ENCODE measurements at regions not wholly inside any gene's neighbourhood (a gene's known extent, or its start where the extent isn't known, plus 50 kb on each side); places are given as distances from the start of the nearest gene placed in this dataset.
A peak's percentile ranks its signal among the peaks of the same experiment; 100 is the strongest.
"Not testable (repeated sequence)": the region's sequence is repeated elsewhere in the genome, so short reads cannot be mapped to it uniquely, and the experiment has no call there.

GRCh38 chr5:36392186-36392585, 90.5 kb upstream of the RANBP3L start:
- no peak for DNase-seq

- no peak for DNase-seq
Measured at GRCh38 chr5:36392818-36393217, 91.1 kb upstream of the RANBP3L start.

- no peak for DNase-seq
Measured at GRCh38 chr5:36393656-36394428, 92.1 kb upstream of the RANBP3L start.

- no peak for DNase-seq
Measured at GRCh38 chr5:36395260-36395659, 93.6 kb upstream of the RANBP3L start.

- DNase-seq: not testable (repeated sequence)
Measured at GRCh38 chr5:36395947-36396346, 94.2 kb upstream of the RANBP3L start.

GRCh38 chr5:36396640-36397039, 94.9 kb upstream of the RANBP3L start:
- DNase-seq: no peak

GRCh38 chr5:36397901-36398536, 96.3 kb upstream of the RANBP3L start:
- no peak for DNase-seq

GRCh38 chr5:36402512-36402906, 100.8 kb upstream of the RANBP3L start:
- DNase-seq: no peak

GRCh38 chr5:36403632-36404311, 102.1 kb upstream of the RANBP3L start:
- no peak for DNase-seq

GRCh38 chr5:36406023-36406422, 104.3 kb upstream of the RANBP3L start:
- no peak for DNase-seq

- no peak for DNase-seq
Measured at GRCh38 chr5:36407396-36407795, 105.7 kb upstream of the RANBP3L start.

GRCh38 chr5:36409711-36410110, 108.0 kb upstream of the RANBP3L start:
- DNase-seq: not testable (repeated sequence)

- not testable (repeated sequence) for DNase-seq
Measured at GRCh38 chr5:36410672-36411071, 109.0 kb upstream of the RANBP3L start.

GRCh38 chr5:36414869-36415282, 113.2 kb upstream of the RANBP3L start:
- peak; percentile 36 for DNase-seq

- DNase-seq: no peak
Measured at GRCh38 chr5:36416605-36417004, 114.9 kb upstream of the RANBP3L start.

- DNase-seq: no peak
Measured at GRCh38 chr5:36417221-36417620, 115.5 kb upstream of the RANBP3L start.

- DNase-seq: no peak
Measured at GRCh38 chr5:36417668-36418067, 116.0 kb upstream of the RANBP3L start.

- no peak for DNase-seq
Measured at GRCh38 chr5:36418152-36418979, 116.7 kb upstream of the RANBP3L start.

- no peak for DNase-seq
Measured at GRCh38 chr5:36421256-36421655, 119.6 kb upstream of the RANBP3L start.

- DNase-seq: no peak
Measured at GRCh38 chr5:36422952-36423351, 121.2 kb upstream of the RANBP3L start.

- no peak for DNase-seq
Measured at GRCh38 chr5:36423578-36424307, 122.0 kb upstream of the RANBP3L start.

- DNase-seq: not testable (repeated sequence)
Measured at GRCh38 chr5:36426070-36426469, 124.4 kb upstream of the RANBP3L start.

Measured in NCI-H774 (cell line).